ENCODE measurements at regions not wholly inside any gene's neighbourhood (a gene's known extent, or its start where the extent isn't known, plus 50 kb on each side); places are given as distances from the start of the nearest gene placed in this dataset.

GRCh38 chr22:27460591-27461347, 340.8 kb downstream of the MN1 start:
- H3K18ac ChIP-seq (ENCODE audit: insufficient read length, low read depth, low read length): peak overlapping the region; percentile 28
- H4K5ac ChIP-seq (ENCODE audit: insufficient read length, low read depth, low read length): no peak overlapping the region
- H3K4me2 ChIP-seq (ENCODE audit: insufficient read depth, insufficient read length, low read length): no peak overlapping the region
- H3K9me3 ChIP-seq (ENCODE audit: control insufficient read depth, low read depth, low read length): no peaks in the 10 kb centered on the region
- H3K4ac ChIP-seq (ENCODE audit: low read depth, low read length): no peak overlapping the region
- no peak overlapping the region for H2BK20ac ChIP-seq (ENCODE audit: low read depth, low read length, poor library complexity, severe bottlenecking)
- Mint-ChIP-seq H3K27ac (peak overlapping the region in 2 of 3 experiments; percentile 21 to 59; a peak in 2 of 7 replicates), H3K4me3 (no peak overlapping the region), H3K36me3 (ENCODE audit: insufficient read depth in 1 of 3, low read depth in 3 of 3) (0 out of 7 replicates have a peak, but pooled peaks cover 0 to 3% (median 0%) of the 10 kb centered on the region in 3 experiments), H3K9me3 (no peaks in the 10 kb centered on the region; a peak in 1 of 5 replicates), H3K27me3 (ENCODE audit: low read depth) (peaks cover 34% of the 10 kb centered on the region), H3K4me1 (peaks cover 46 to 47% of the 10 kb centered on the region in 2 experiments)
- no peak overlapping the region for H4K8ac ChIP-seq (replicated peaks; ENCODE audit: insufficient read length, low read depth, low read length)
- H3K14ac ChIP-seq (ENCODE audit: insufficient read depth, low read length): no peak overlapping the region
- no peak overlapping the region for H2BK120ac ChIP-seq (ENCODE audit: low read depth, low read length, poor library complexity, severe bottlenecking)
- no peaks in the 10 kb centered on the region for H3K79me2 ChIP-seq (ENCODE audit: insufficient read depth, low read length)
- H3K23me2 ChIP-seq (ENCODE audit: insufficient read length, low read depth, low read length, poor library complexity, severe bottlenecking): no peaks in the 10 kb centered on the region
- no peak overlapping the region for H3K9ac ChIP-seq (ENCODE audit: extremely low read depth, insufficient read length, low read length)
- H3T11ph ChIP-seq (ENCODE audit: low read length): no peak overlapping the region
- no CpG with 5 or more reads among the region's 6 CpGs for WGBS (ENCODE audit: extremely low coverage, insufficient read length, low lambda C conversion rate)
- no peak overlapping the region for H2AFZ ChIP-seq (ENCODE audit: low read length)
- no peak for TF ChIP-seq CTCF (conservative IDR thresholded peaks at IDR 0.05)
- no peak overlapping the region for H2BK12ac ChIP-seq (ENCODE audit: insufficient read length, low read depth, low read length)
- no peaks in the 10 kb centered on the region for H4K20me1 ChIP-seq (ENCODE audit: control insufficient read depth, insufficient read depth, insufficient read length)
- H3K27ac ChIP-seq (ENCODE audit: insufficient read length, low read depth, low read length): no peak overlapping the region
- no peak overlapping the region for H3K23ac ChIP-seq (ENCODE audit: insufficient read length, low read depth, low read length)
- H3K56ac ChIP-seq (ENCODE audit: insufficient read length, low read depth, low read length): no peak overlapping the region
- H2AK5ac ChIP-seq (ENCODE audit: insufficient read length, low read length): no peak overlapping the region
- H3K79me1 ChIP-seq (ENCODE audit: insufficient read depth, low read depth, low read length, poor library complexity, severe bottlenecking): no peaks in the 10 kb centered on the region
- no peak overlapping the region for H4K91ac ChIP-seq (ENCODE audit: insufficient read length, low read depth, low read length)
- no peak overlapping the region for H2BK15ac ChIP-seq (ENCODE audit: low read depth, low read length)
- H2BK5ac ChIP-seq (ENCODE audit: insufficient read length, low read length): no peak overlapping the region
- no peak for DNase-seq
- no peaks in the 10 kb centered on the region for H3K27me3 ChIP-seq (ENCODE audit: insufficient read depth, low read length)
- H3K4me1 ChIP-seq (ENCODE audit: insufficient read depth, low read length): peaks cover 13% of the 10 kb centered on the region; the same call in 1 of the 2 replicates
